GM21619 (cell line): ENCODE measurements at regions not wholly inside any gene's neighbourhood (a gene's known extent, or its start where the extent isn't known, plus 50 kb on each side); places are given as distances from the start of the nearest gene placed in this dataset.
"Not testable (repeated sequence)": the region's sequence is repeated elsewhere in the genome, so short reads cannot be mapped to it uniquely, and the experiment has no call there.

Experiments
- ATAC-seq: cut with Tn5 transposase; IDR thresholded peaks from one replicate; pipeline ENCODE4 v1.9.1; 2021; ENCODE audit not compliant: unreplicated experiment

DNA sequence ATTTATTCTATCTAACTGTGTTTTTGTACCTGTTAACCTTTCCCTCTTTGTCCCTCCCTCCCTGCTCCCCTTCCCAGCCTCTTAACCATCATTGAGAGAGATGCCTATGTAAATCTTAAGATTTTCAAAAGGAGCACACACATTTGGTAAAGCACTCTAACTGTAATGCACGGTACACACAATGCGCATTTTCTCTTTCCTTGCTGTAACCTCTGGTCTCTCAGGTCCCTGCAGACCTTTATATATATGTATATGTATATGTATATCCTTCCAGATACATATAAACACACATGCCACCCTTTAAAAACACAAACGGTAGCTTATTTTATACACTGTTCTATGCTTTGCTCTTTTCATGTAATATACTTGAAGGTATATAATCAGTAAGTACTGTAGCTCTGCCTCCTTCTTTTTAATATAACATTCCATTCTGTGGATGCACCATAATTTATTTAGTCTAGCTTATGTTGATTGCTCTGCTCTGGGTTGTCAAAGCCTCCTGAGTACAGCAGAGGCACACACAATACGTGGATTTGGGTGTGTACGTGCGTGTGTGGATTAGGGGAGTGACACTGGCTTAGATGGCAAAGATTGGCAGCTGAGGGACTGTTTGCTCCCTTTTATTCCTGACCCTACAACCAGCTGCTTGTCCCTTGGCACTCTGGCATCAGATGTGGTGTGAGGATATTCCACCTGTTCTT lies 118.4 kb upstream of the PTPN20 start:
- ATAC-seq: not testable (repeated sequence)

DNA sequence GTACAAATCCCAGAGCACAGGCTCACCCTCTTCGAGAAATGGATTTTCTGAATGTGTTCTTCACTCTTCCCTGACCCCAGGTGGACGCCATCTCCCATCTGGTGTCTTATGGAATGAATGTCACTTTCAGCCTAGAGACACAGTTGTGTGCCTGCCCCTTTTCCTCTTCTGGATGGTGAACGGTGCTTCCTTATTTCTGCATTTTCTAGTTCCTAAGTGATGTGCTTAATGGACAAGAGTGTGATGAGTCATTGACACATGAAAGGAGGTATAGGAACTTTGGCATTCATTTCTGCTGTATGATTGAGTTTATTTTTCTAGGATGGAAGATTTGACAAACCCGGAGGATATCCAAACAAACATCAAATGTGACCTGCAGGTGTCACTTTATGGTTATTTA lies 114.9 kb upstream of the PTPN20 start:
- not testable (repeated sequence) for ATAC-seq

DNA sequence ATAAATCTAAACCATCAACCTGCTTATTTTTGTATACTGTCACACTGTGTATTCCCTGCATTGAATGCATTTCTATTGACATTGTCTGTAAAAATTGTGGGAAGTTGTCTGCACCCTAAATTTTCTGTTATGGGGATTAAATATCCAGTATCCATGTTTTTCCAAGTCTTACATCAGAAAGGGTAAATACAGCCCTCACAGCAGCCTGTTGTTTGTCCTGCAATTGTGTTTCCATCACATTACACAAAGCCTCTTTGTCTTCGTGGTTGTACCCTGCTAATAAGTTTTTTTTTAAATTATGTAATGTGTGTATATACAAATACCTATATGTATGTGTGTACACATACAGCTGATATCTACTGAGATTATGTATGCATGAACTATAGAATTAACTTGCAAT lies 109.2 kb upstream of the PTPN20 start:
- not testable (repeated sequence) for ATAC-seq

DNA sequence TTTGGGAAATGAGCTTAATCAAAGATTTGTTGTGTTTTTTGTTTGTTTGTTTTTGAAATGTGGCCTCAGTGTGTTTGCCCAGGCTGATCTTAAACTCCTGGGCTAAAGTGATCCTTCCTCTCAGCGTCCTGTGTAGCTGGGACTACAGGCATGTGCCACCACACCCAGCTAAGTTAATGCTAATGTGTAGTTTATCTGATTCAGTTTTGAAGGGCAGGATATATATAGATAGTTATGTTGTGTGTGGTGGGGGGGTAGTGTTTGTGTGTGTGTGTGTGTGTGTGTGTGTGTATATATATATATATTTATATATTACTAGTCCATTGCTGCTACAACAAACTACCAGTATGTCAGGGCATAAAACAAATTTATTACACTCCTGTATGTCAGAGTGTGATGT lies 108.1 kb upstream of the PTPN20 start:
- not testable (repeated sequence) for ATAC-seq

DNA sequence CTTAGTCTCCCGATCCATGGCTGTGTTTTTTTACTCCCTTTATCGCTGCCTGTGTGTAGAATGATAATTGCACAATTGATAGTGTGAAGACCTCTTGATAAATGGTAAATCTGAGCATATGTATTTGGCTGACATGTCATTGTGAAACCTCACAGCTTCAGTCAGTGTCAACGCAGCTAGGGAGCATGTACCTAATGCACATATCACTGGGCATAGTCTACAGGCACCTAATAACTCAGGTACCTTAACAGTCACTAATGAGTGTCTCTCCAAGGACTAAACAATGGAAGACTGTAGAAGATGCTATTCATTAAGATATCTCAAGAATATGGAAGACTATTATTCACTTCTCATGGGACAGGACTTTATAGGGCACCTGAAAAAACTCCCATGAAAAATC lies 101.0 kb upstream of the PTPN20 start:
- not testable (repeated sequence) for ATAC-seq

DNA sequence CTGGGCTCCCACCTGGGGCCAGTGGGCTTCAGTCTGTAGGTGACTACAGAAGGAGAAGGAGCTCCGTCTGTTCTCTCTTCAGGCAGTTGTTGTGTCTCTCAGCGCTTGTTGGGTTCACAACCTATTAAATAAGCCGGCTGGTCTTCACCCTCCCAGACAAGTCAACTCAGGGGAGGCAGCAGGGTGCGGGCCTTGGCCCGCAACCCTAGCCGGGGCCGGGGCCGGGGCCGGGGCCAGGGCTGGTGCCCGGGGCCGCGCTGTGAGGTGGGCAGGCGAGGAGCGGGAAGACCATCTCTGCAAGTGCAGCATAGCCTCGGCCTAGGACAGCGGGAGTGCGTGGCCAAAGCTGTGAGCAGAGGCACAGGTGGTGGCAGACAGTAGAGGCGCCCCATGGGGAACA lies 95.1 kb upstream of the PTPN20 start:
- not testable (repeated sequence) for ATAC-seq

DNA sequence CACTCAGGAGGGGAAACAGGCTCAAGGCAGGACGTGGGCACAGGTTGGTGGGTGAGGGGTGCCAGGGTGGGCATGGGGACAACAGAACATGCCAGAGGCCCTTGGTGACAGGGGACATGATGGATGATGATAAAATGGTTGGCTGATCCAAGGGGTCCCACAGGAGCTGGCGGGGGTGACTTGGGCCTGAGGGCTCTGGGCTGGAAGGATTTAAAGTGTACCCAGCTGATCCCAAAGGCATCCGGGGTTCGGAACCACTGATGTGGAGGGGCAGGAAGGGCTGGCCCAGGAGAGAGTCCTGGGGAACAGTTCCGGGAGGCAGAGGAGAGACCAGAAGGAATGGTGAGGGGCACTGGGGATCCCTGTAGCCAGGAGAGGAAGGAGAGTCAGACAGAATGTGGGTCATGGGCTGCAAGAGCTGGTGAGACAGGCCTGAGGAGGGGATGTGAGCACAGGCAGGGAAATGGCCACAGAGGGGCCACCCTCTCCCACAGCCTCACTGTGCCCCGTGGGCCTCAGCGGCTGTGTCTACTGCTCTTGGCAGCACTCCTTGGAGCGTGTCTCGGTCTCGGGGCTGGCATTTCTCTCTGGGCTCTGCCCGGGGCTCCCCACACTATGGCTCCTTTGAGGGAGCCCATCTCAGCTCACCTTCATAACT lies 70.7 kb upstream of the PTPN20 start:
- ATAC-seq: not testable (repeated sequence)

DNA sequence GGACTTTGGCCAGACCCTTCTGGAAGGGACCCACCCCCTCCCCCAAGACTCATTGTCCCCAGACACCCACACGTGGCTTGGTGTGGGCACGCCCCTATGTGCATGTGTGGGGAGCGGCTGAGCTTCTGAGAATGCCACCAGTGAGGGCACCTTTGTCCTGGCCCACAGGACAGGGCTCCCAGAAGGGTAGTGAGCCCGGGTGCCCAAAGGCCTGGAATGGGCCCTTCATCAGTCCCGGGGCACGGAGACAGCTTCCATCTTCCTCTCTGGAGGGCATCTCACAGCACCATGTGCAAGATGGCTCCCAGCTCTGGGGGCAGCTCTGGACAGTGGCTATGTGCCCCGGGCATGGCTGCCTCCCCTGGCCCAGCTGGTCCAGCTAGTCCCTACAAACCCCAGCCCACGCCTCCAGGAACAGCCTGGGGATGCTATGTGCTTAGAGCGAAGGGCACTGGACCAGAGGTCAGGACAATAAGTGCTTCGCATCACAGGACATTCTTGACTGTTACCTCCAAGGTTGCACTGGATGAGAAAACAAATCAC lies 70.1 kb upstream of the PTPN20 start:
- not testable (repeated sequence) for ATAC-seq

DNA sequence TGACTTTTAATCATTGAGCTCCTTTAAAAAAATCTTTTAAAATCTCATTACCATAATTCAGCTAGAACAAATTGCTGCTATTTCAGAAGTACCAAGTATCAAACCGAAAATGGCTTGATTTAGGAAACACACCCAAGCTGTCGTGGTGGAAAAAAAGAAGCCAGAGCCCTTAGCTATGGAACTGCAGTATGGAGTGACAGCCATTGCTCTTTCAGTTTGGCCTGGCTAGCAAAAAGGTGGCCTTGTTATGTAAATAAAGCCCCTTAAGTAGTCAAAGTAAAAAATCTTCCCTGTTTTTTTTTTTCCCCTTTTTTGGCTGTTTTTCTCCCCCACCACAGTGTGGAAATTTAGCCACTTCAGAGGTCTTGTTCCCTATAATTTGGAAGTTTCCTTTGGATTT lies 66.0 kb upstream of the PTPN20 start:
- ATAC-seq: not testable (repeated sequence)

DNA sequence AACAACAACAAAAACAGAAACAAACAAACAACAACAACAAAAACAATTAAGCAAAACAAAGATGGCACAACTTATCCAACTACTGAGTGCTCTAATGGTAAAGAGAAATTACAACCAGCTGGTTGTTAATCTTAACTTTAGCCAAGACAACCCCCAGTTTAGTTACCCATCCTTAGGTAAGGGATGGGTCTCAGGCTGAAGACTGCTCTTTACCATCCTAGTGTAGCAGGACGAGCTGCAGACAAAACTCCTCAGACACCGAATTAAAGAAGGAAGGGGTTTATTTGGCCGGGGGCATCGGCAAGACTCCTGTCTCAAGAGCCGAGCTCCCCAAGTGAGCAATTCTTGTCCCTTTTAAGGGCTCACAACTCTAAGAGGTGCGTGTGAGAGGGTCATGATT lies 65.6 kb upstream of the PTPN20 start:
- not testable (repeated sequence) for ATAC-seq

DNA sequence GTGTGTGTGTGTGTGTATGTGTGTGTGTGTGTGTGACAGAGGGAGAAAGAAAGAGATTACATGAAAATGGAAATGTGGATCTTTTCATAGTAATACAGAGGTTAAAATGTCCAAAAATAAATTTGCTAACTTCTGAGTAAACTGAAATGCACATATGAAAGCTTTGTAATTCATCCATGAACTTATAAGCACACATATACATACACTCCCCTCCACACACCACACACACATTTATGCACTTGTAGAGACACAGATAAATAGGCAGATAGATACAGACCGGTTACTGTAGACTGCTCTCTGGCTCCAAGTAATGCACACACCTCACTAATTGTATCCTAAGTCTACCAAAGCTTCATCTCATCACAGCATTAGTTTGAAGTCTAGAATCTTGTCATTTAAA lies 50.5 kb upstream of the PTPN20 start:
- ATAC-seq: not testable (repeated sequence)
